ENCODE measurements at regions not wholly inside any gene's neighbourhood (a gene's known extent, or its start where the extent isn't known, plus 50 kb on each side); places are given as distances from the start of the nearest gene placed in this dataset.
"Not testable (repeated sequence)": the region's sequence is repeated elsewhere in the genome, so short reads cannot be mapped to it uniquely, and the experiment has no call there.

DNA sequence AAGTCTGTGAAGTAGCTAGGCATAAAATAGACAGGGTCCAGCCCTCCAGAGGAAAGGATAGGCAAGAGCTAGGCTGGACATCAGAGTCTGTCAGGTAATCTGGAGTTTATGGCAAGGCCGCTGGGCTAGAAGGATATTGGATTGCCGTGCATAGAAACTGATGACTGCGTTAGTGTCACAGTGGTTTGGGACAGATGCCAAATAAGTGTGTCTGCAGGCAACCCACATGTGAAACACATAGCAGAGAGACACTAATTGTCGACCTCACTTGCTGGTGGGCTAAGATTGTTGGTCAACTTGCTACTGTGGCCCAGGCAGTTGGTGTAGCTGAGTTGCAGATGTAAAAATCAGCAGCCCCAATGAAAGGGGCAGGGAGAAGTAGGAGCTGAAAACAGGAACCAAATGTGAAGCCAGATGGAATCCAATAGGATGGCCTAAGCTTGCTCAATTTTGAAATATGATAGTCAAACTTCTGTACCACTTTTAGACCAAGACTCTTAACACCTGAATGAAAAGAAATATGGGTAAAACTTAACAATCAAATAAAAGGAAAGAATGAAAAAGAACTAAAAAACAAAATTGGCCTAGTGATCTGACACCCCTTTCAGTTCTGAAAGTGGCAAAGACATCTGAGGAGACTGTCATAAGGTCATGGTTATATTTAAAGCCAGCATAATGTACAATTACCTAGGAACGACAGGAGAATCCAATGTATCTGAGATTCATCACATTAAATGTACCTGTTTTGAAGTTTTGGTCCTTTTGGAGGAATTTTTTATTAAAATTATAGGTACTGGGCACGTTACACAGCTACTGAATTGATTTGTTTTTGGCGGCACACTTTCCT, 243.3 kb upstream of the ACTBL2 start:
- Histone ChIP-seq H3K36me3 (ENCODE audit: insufficient read depth, low read length) (no peaks in the 10 kb centered on the region), H3K27me3 (ENCODE audit: insufficient read depth, low read length) (no peaks in the 10 kb centered on the region), H2AFZ (ENCODE audit: low read depth, low read length) (no peak overlapping the region), H3K9me3 (ENCODE audit: low read length) (no peaks in the 10 kb centered on the region), H3K4me1 (ENCODE audit: insufficient read depth, low read length) (peaks cover under 1% of the 10 kb centered on the region), H3K4me3 (ENCODE audit: low read length) (no peak overlapping the region)

DNA sequence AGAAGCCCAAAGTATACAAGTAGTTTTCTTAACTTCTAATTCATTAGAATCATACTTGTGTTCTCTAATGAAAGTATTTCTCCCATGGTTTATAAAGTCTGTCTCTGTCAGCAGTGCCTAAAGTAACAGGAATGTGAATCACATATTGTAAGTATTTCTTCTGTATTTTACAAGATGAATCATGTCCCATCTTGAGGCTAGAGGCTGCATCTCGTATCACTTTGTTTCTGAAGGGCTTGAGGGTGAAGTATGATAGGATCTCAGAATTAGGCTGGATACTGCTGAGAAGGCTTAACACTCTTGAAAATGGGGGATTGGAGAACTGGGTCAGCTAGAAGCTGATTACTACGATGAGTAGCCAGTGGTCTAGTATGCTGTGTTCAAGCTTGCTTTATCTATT, 242.2 kb upstream of the ACTBL2 start:
- H3K27me3 ChIP-seq (ENCODE audit: insufficient read depth, low read length) = no peaks in the 10 kb centered on the region
- no peak overlapping the region for H2AFZ ChIP-seq (ENCODE audit: low read depth, low read length)
- H3K9me3 ChIP-seq (ENCODE audit: low read length) = no peaks in the 10 kb centered on the region
- peaks cover 4% of the 10 kb centered on the region for H3K4me1 ChIP-seq (ENCODE audit: insufficient read depth, low read length)
- H3K36me3 ChIP-seq (ENCODE audit: insufficient read depth, low read length) = no peaks in the 10 kb centered on the region
- no peak overlapping the region for H3K4me3 ChIP-seq (ENCODE audit: low read length)

DNA sequence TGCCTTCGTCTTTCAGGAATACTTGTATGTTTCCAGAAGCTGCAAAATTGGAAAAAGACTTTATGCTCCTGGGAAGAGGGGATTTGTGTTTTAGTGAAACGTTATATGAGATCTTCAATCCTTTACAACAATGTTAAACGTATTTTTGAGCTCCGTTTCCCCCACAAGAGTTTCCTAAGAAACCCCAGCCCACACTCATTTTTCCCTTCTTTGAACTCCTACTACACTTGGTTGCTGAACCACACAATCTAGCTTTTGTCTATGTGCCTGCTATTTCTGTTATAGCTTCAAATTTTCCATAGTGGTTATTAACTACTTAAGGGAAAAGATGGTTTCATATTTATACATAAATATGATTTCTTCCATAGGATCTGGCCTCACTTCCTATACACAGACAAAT, 238.6 kb upstream of the ACTBL2 start:
- H2AFZ ChIP-seq (ENCODE audit: low read depth, low read length) = no peak overlapping the region
- no peaks in the 10 kb centered on the region for H3K27me3 ChIP-seq (ENCODE audit: insufficient read depth, low read length)
- H3K36me3 ChIP-seq (ENCODE audit: insufficient read depth, low read length) = no peaks in the 10 kb centered on the region
- H3K4me3 ChIP-seq (ENCODE audit: low read length) = no peak overlapping the region
- H3K9me3 ChIP-seq (ENCODE audit: low read length) = no peaks in the 10 kb centered on the region
- H3K4me1 ChIP-seq (ENCODE audit: insufficient read depth, low read length) = peaks cover 4% of the 10 kb centered on the region

DNA sequence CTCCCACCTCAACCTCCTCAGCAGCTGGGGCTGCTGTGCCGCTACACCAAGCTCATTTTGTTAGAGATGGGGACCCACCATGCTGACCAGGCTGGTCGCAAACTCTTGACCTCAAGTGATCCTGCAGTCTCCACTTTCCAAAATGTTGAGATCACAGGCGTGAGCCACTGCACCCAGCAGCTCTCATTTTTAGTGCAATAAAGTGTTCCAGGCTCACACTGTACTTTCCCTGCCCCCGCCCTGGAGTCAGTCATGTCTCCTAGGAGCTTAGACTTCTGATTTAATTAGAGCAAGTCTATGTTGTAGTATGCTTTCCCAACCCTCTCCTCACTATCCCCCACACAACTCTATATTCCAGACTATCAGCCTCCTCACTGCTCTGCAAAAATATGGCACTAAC, 238.0 kb upstream of the ACTBL2 start:
- Histone ChIP-seq H3K9me3 (ENCODE audit: low read length) (no peaks in the 10 kb centered on the region), H3K4me3 (ENCODE audit: low read length) (no peak overlapping the region), H2AFZ (ENCODE audit: low read depth, low read length) (no peak overlapping the region), H3K4me1 (ENCODE audit: insufficient read depth, low read length) (peaks cover 4% of the 10 kb centered on the region), H3K36me3 (ENCODE audit: insufficient read depth, low read length) (no peaks in the 10 kb centered on the region), H3K27me3 (ENCODE audit: insufficient read depth, low read length) (no peaks in the 10 kb centered on the region)

DNA sequence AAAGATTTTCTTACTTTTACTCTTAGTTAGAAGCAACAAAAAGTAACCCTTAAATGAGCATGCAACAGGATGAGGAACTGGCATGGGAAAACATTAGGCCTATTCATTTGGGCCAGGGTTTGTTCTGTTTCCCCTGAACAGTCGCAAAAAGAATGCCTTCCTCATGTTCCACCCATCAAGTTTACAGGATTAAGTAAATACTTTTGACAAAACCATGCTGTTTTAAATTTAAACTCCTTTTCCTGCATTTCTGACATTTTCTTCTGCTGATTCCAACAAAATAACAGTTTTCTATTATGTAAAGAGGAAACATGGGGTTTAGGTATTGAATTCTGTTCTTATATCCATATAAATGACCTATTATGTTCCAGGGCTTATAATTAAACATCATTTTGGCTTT, 236.6 kb upstream of the ACTBL2 start:
- Histone ChIP-seq H3K9me3 (ENCODE audit: low read length) (no peaks in the 10 kb centered on the region), H3K4me3 (ENCODE audit: low read length) (no peak overlapping the region), H3K27me3 (ENCODE audit: insufficient read depth, low read length) (no peaks in the 10 kb centered on the region), H3K4me1 (ENCODE audit: insufficient read depth, low read length) (peaks cover 4% of the 10 kb centered on the region), H2AFZ (ENCODE audit: low read depth, low read length) (no peak overlapping the region), H3K36me3 (ENCODE audit: insufficient read depth, low read length) (no peaks in the 10 kb centered on the region)

DNA sequence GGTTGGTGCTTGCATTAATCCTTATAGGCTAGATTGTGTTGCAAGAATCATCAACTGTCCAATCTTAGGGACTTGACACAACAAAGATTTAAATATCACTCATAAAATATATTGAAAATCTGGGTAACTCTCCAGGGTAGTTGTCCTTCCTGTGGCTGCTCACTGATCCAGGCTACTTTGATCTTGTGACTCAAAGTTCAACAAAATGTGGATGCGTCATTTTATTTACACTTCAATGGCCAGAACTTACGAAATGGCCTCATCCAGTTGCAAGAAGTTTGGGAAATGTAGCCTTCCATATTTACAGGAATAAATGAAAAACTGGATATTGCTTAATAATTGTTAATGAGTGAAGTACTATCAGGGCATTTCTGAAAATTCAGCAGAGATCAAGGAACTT, 235.5 kb upstream of the ACTBL2 start:
- H3K4me3 ChIP-seq (ENCODE audit: low read length) = no peak overlapping the region
- peaks cover 4% of the 10 kb centered on the region for H3K4me1 ChIP-seq (ENCODE audit: insufficient read depth, low read length)
- no peak overlapping the region for H2AFZ ChIP-seq (ENCODE audit: low read depth, low read length)
- H3K27me3 ChIP-seq (ENCODE audit: insufficient read depth, low read length) = no peaks in the 10 kb centered on the region
- H3K36me3 ChIP-seq (ENCODE audit: insufficient read depth, low read length) = no peaks in the 10 kb centered on the region
- peaks cover 3% of the 10 kb centered on the region for H3K9me3 ChIP-seq (ENCODE audit: low read length)

DNA sequence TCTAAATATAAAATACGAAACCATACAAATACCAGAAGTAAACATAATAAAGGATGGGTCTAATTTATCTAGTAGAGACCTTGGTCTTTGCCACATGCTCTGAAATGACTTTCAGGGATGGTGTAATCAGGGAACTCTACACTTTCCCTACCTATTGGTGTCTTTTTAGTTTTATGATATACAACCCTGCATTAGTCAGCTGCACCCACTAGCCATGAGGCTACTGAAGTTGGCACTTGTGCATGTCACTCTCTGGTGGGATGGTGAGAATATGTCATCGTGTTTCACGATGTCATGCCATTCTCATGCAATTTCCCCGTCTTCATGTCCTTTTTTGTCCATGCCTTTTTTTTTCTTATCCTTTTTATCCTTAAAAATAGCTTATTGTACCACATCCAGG, 234.9 kb upstream of the ACTBL2 start:
- Histone ChIP-seq H2AFZ (ENCODE audit: low read depth, low read length) (no peak overlapping the region), H3K4me1 (ENCODE audit: insufficient read depth, low read length) (peaks cover 4% of the 10 kb centered on the region), H3K4me3 (ENCODE audit: low read length) (no peak overlapping the region), H3K36me3 (ENCODE audit: insufficient read depth, low read length) (no peaks in the 10 kb centered on the region), H3K27me3 (ENCODE audit: insufficient read depth, low read length) (no peaks in the 10 kb centered on the region), H3K9me3 (ENCODE audit: low read length) (peaks cover 3% of the 10 kb centered on the region)

DNA sequence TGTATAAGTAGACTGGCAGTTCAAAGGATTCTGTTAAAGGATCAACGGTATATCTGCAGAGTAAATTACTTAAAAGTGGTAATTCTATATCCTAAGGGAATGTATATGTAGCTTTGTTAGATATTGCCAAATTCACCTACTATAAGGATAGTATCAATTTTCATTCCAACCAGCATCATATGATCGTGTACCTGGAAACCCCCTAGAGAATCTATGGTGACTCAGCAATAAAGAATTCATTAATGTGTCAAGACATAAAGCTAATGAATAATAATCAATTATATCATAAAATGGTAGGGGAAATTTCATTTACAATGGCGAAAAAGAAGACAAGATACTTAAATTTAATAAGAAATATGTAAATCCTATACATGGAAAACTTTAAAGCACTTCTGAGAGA, 234.1 kb upstream of the ACTBL2 start:
- Histone ChIP-seq H3K9me3 (ENCODE audit: low read length) (peaks cover 3% of the 10 kb centered on the region), H3K4me1 (ENCODE audit: insufficient read depth, low read length) (peaks cover 4% of the 10 kb centered on the region), H3K4me3 (ENCODE audit: low read length) (no peak overlapping the region), H3K36me3 (ENCODE audit: insufficient read depth, low read length) (no peaks in the 10 kb centered on the region), H2AFZ (ENCODE audit: low read depth, low read length) (no peak overlapping the region), H3K27me3 (ENCODE audit: insufficient read depth, low read length) (no peaks in the 10 kb centered on the region)

DNA sequence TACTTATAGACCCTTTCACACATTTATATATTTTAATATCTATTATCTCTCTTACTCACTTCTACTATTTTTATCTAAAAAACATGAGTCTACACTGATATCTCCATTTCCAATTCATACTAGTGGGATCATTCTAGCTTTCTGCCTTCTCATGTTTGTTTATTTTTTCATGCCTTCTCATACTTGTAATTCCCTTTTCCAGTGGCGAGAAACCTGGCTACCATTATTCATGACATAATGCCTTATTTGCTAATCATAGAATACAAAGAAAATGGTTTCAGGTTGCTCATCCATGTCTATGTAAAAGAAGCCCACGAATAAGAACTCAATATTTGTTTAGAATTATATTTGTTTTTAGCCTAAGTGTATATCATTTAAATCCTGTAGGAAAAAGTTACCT, 232.7 kb upstream of the ACTBL2 start:
- Histone ChIP-seq H2AFZ (ENCODE audit: low read depth, low read length) (no peak overlapping the region), H3K4me3 (ENCODE audit: low read length) (no peak overlapping the region), H3K36me3 (ENCODE audit: insufficient read depth, low read length) (no peaks in the 10 kb centered on the region), H3K4me1 (ENCODE audit: insufficient read depth, low read length) (no peaks in the 10 kb centered on the region), H3K27me3 (ENCODE audit: insufficient read depth, low read length) (no peaks in the 10 kb centered on the region), H3K9me3 (ENCODE audit: low read length) (peaks cover 3% of the 10 kb centered on the region)

DNA sequence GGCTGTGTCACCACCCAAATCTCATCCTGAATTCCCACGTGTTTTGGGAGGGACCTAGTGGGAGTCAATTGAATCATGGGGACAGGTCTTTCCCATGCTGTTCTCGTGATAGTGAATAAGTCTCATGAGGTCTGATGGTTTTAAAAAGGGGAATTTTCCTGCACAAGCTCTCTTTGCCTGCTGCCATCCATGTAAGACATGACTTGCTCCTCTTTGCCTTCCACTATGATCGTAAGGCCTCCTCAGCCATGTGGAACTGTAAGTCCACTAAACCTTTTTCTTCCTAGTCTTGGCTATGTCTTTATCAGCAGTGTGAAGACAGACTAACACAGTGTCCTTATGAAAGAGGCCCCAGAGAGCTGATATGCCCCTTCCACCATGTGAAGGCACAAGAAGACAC, 230.9 kb upstream of the ACTBL2 start:
- not testable (repeated sequence) for H3K4me3 ChIP-seq (ENCODE audit: low read length); H3K27me3 ChIP-seq (ENCODE audit: insufficient read depth, low read length); H3K36me3 ChIP-seq (ENCODE audit: insufficient read depth, low read length); H3K9me3 ChIP-seq (ENCODE audit: low read length); H3K4me1 ChIP-seq (ENCODE audit: insufficient read depth, low read length); H2AFZ ChIP-seq (ENCODE audit: low read depth, low read length)

DNA sequence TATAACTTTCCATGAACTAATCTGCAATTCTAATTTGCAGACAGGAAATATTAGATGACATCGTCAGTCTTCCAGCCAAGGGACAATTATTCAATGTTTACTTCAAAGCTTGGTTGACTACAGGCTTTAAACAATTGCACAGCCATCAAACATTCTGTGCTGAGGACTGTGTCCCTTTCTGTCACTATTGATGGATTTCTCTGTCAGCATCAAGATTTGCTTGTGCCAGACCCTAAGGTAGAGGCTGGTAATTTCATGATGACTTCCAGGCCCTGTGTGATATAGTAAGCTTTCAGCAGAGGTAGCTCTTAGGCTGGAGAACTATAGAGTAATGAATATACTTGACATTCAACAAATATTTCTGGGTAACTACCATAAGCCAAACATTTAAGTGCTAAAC, 229.3 kb upstream of the ACTBL2 start:
- H3K4me1 ChIP-seq (ENCODE audit: insufficient read depth, low read length) = no peaks in the 10 kb centered on the region
- no peaks in the 10 kb centered on the region for H3K27me3 ChIP-seq (ENCODE audit: insufficient read depth, low read length)
- peaks cover 5% of the 10 kb centered on the region for H3K9me3 ChIP-seq (ENCODE audit: low read length)
- no peaks in the 10 kb centered on the region for H3K36me3 ChIP-seq (ENCODE audit: insufficient read depth, low read length)
- H3K4me3 ChIP-seq (ENCODE audit: low read length) = no peak overlapping the region
- H2AFZ ChIP-seq (ENCODE audit: low read depth, low read length) = no peak overlapping the region

DNA sequence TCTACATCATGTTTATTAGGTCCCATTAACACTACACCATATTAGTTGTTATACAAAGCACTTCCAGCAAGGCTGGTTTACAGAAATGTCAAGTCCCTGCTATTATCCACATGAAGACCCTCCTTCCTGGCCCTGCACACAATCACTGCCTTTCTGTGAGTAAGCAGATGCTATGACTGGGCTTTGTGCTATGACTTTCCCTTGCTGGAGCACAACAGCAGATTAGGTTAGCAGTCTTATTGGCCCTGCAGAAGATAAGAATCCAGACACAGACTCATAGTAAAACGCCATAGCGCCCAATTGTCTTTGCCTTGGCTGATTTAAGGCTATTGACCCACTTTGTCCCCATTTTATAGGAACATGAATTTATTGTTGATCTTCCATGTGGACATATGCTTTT, 228.9 kb upstream of the ACTBL2 start:
- Histone ChIP-seq H3K9me3 (ENCODE audit: low read length) (peaks cover 5% of the 10 kb centered on the region), H3K36me3 (ENCODE audit: insufficient read depth, low read length) (no peaks in the 10 kb centered on the region), H2AFZ (ENCODE audit: low read depth, low read length) (no peak overlapping the region), H3K4me1 (ENCODE audit: insufficient read depth, low read length) (no peaks in the 10 kb centered on the region), H3K27me3 (ENCODE audit: insufficient read depth, low read length) (no peaks in the 10 kb centered on the region), H3K4me3 (ENCODE audit: low read length) (no peak overlapping the region)

DNA sequence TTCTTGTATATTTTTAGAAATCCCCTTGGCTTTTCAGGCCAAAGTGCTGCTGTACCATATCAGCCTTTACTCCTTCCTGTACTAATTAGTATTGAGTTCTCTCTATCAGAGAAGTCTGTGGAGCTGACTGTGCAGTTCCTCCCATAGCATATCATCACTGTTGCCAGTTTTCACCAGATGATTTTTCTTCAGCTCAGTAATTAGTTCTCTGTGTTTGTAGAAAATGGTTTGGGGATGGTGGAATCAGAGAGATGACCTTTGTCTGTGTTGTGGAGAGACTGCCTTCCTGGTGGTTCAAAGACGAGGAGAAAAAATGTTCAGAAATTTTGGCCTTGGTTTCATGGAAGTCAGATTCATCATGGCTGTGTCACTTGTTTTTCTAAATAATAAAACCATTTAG, 227.5 kb upstream of the ACTBL2 start:
- H3K4me3 ChIP-seq (ENCODE audit: low read length) = no peak overlapping the region
- H3K4me1 ChIP-seq (ENCODE audit: insufficient read depth, low read length) = peaks cover 2% of the 10 kb centered on the region
- no peak overlapping the region for H2AFZ ChIP-seq (ENCODE audit: low read depth, low read length)
- no peaks in the 10 kb centered on the region for H3K27me3 ChIP-seq (ENCODE audit: insufficient read depth, low read length)
- H3K36me3 ChIP-seq (ENCODE audit: insufficient read depth, low read length) = no peaks in the 10 kb centered on the region
- H3K9me3 ChIP-seq (ENCODE audit: low read length) = peaks cover 5% of the 10 kb centered on the region

DNA sequence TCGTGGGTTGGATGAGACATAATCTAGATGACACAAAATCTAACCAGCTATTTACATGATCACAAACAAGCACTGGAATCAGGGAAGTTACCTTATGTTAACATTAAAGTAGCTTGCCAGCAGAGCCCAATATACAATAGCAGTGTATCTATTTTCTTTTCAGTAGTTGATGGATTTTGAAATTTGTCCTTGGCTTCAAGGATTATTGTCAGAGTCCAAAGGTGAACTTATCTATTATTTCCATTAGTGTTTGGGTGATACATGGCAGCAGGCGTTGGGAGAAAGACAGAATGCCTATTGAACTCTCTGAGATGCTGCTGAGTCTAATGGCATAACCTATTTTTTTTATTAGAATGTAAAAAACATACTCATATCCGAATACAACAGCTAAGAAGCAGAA, 223.2 kb upstream of the ACTBL2 start:
- no peak overlapping the region for H3K4me3 ChIP-seq (ENCODE audit: low read length)
- H3K9me3 ChIP-seq (ENCODE audit: low read length) = peaks cover 5% of the 10 kb centered on the region
- no peaks in the 10 kb centered on the region for H3K36me3 ChIP-seq (ENCODE audit: insufficient read depth, low read length)
- no peak overlapping the region for H2AFZ ChIP-seq (ENCODE audit: low read depth, low read length)
- H3K27me3 ChIP-seq (ENCODE audit: insufficient read depth, low read length) = no peaks in the 10 kb centered on the region
- H3K4me1 ChIP-seq (ENCODE audit: insufficient read depth, low read length) = peaks cover 2% of the 10 kb centered on the region
